PFSK-1 (cell line): ENCODE measurements at regions not wholly inside any gene's neighbourhood (a gene's known extent, or its start where the extent isn't known, plus 50 kb on each side); places are given as distances from the start of the nearest gene placed in this dataset.

Experiments used
- FOXP2 ChIP-seq: optimal IDR thresholded peaks from 2 replicates; pipeline ENCODE3; 2011; ENCODE audit warnings: borderline replicate concordance, control low read depth, inconsistent platforms; ENCODE audit not compliant: insufficient read depth; ENCODE audit errors: extremely low read length, extremely low read depth
- POLR2AphosphoS5 ChIP-seq: IDR thresholded peaks from 2 replicates; pipeline ENCODE4 v1.6.1; 2012; ENCODE audit warnings: low read depth, mild to moderate bottlenecking, control low read depth, low read length, moderate library complexity
- REST ChIP-seq, 2 experiments: IDR thresholded peaks; 2 replicates each; pipeline versions ENCODE4 v1.6.1 to v1.8.0; 2011 to 2012; ENCODE audit warnings: low read depth in 2 of 2, low read length in 2 of 2, control low read depth in 1 of 2, inconsistent platforms in 1 of 2, mild to moderate bottlenecking in 1 of 2, moderate library complexity in 1 of 2; ENCODE audit not compliant: insufficient read depth in 1 of 2
- SIN3A ChIP-seq: IDR thresholded peaks from 2 replicates; pipeline ENCODE4 v1.6.1; 2012; ENCODE audit warnings: mild to moderate bottlenecking, low read length, moderate library complexity, borderline replicate concordance; ENCODE audit not compliant: insufficient read depth
- TAF1 ChIP-seq: IDR thresholded peaks from 2 replicates; pipeline ENCODE4 v1.6.1; 2012; ENCODE audit warnings: low read length, control low read depth, borderline replicate concordance; ENCODE audit not compliant: insufficient read depth

GRCh38 chr10:4663162-4663992 lies 162.6 kb upstream of the AKR1E2 start:
- TF ChIP-seq SIN3A: peak; percentile 48; the same call in 1 of the 2 replicates
- TF ChIP-seq POLR2AphosphoS5: no peak
- TF ChIP-seq TAF1: no peak
- TF ChIP-seq FOXP2: no peak
- no peak for TF ChIP-seq REST (IDR thresholded peaks at IDR 0.05; ENCODE audit: insufficient read depth in 1 of 2, low read depth in 2 of 2, low read length in 2 of 2)

GRCh38 chr10:4662576-4663161 lies 163.3 kb upstream of the AKR1E2 start:
- TF ChIP-seq SIN3A (no peak), REST (IDR thresholded peaks at IDR 0.05; ENCODE audit: insufficient read depth in 1 of 2, low read depth in 2 of 2, low read length in 2 of 2) (no peak), TAF1 (no peak)

- no peak for TF ChIP-seq SIN3A
- TF ChIP-seq FOXP2: no peak
- no peak for TF ChIP-seq TAF1
- no peak for TF ChIP-seq POLR2AphosphoS5
These were observed 164.3 kb upstream of the AKR1E2 start for GRCh38 chr10:4661511-4662255.

GRCh38 chr10:4658777-4659176 lies 167.2 kb upstream of the AKR1E2 start:
- TF ChIP-seq POLR2AphosphoS5: no peak

- TF ChIP-seq FOXP2 (no peak), POLR2AphosphoS5 (no peak), SIN3A (no peak), REST (IDR thresholded peaks at IDR 0.05; ENCODE audit: insufficient read depth in 1 of 2, low read depth in 2 of 2, low read length in 2 of 2) (no peak), TAF1 (no peak)
These were observed 169.3 kb upstream of the AKR1E2 start for GRCh38 chr10:4656576-4657194.
